ENCODE measurements at regions not wholly inside any gene's neighbourhood (a gene's known extent, or its start where the extent isn't known, plus 50 kb on each side); places are given as distances from the start of the nearest gene placed in this dataset.

DNA sequence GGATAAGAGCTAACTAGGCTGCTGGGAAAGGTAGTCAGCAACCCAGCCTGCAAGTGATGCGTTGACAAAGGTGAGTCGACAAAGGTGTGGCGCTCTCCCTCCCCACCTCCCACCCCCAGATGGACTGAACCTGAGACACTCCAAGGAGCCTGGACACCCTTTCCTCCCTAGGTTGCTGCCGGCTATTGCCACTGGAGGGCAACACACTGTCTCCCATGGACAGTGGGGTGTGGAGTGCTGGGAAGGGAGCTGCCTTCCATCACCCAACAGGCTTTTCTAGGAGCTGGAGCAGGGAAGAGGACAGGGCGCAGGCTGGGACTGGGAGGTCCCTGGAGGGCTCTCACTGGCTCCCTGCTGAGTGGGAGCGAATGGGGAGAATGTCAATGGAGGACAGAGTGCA lies 75.4 kb upstream of the ARAP3 start (continued):
- no peak for TF ChIP-seq MAX (IDR thresholded peaks at IDR 0.05)

- intact Hi-C loops (cut with micrococcal nuclease), result no loop called here
- Histone ChIP-seq H2AFZ (ENCODE audit: low read depth, low read length, poor library complexity, severe bottlenecking) (no peak overlapping the region), H3K4me3 (replicated peaks in 1 of 2; ENCODE audit: low read depth in 1 of 2, low read length in 2 of 2) (no peak overlapping the region), H3K27ac (ENCODE audit: low read depth, low read length) (no peak overlapping the region), H3K4me2 (ENCODE audit: low read length) (no peak overlapping the region), H3K79me2 (ENCODE audit: insufficient read depth, low read length) (no peaks in the 10 kb centered on the region), H3K9ac (ENCODE audit: low read length) (no peak overlapping the region), H3K9me3 (ENCODE audit: control insufficient read depth in 1 of 2, insufficient read depth in 1 of 2, low read depth in 1 of 2, low read length in 2 of 2) (no peaks in the 10 kb centered on the region), H3K27me3 (ENCODE audit: insufficient read depth, low read length) (peaks cover 9% of the 10 kb centered on the region), H3K4me1 (ENCODE audit: control insufficient read depth in 1 of 2, insufficient read depth in 2 of 2, low read length in 2 of 2) (peaks cover 0 to 9% of the 10 kb centered on the region in 2 experiments; a peak in 1 of 4 replicates), H3K36me3 (ENCODE audit: control insufficient read depth in 1 of 2, insufficient read depth in 2 of 2, low read length in 2 of 2) (no peaks in the 10 kb centered on the region), H4K20me1 (ENCODE audit: insufficient read depth) (no peaks in the 10 kb centered on the region), H3K9me2 (ENCODE audit: insufficient read depth) (no peaks in the 10 kb centered on the region)
- RAD21 ChIA-PET (ENCODE audit: low non-redundant PET in 1 of 2, low total read pairs in 2 of 2, uncharacterized antibody in 2 of 2, unreplicated experiment in 2 of 2), result interaction anchor here in 1 of 2 experiments (2.0 kb wide), 1 partner anchor 123 kb away, joined by 10 read pairs; the partner anchor contains the start of gene PCDH1
- POLR2A ChIA-PET, result no interaction called here
- CTCF ChIA-PET, result interaction anchor here (4.2 kb wide), 1 partner anchor 123 kb away, joined by 26 read pairs; the partner anchor contains the start of gene PCDH1
- ATAC-seq (no peak), DNase-seq (ENCODE audit: low read depth, low spot score) (no peak)
- no peak for TF ChIP-seq ELF1 (IDR thresholded peaks at IDR 0.05; ENCODE audit: borderline replicate concordance, low read depth)
- TF ChIP-seq JUND (IDR thresholded peaks at IDR 0.05), result no peak
- no peak for TF ChIP-seq EGR1 (IDR thresholded peaks at IDR 0.05; ENCODE audit: low read depth)
- TF ChIP-seq, protein P1, sequence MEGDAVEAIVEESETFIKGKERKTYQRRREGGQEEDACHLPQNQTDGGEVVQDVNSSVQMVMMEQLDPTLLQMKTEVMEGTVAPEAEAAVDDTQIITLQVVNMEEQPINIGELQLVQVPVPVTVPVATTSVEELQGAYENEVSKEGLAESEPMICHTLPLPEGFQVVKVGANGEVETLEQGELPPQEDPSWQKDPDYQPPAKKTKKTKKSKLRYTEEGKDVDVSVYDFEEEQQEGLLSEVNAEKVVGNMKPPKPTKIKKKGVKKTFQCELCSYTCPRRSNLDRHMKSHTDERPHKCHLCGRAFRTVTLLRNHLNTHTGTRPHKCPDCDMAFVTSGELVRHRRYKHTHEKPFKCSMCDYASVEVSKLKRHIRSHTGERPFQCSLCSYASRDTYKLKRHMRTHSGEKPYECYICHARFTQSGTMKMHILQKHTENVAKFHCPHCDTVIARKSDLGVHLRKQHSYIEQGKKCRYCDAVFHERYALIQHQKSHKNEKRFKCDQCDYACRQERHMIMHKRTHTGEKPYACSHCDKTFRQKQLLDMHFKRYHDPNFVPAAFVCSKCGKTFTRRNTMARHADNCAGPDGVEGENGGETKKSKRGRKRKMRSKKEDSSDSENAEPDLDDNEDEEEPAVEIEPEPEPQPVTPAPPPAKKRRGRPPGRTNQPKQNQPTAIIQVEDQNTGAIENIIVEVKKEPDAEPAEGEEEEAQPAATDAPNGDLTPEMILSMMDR (IDR thresholded peaks at IDR 0.05 in 2 of 3, conservative IDR thresholded peaks at IDR 0.05 in 1 of 3; ENCODE audit: borderline replicate concordance in 1 of 3, insufficient read depth in 1 of 3, low read depth in 2 of 3, low read length in 2 of 3), result no peak
- no TSS peak for BruUV-seq (replicated peaks)
These were observed 74.2 kb upstream of the ARAP3 start for GRCh38 chr5:141756196-141756595.

Measured in HCT116 (cell line).